Loucy (cell line): ENCODE measurements at regions not wholly inside any gene's neighbourhood (a gene's known extent, or its start where the extent isn't known, plus 50 kb on each side); places are given as distances from the start of the nearest gene placed in this dataset.

Experiments used
- H2AFZ ChIP-seq: fragments of 200-600 bp; sonication (generic); 2 replicates; pipeline ENCODE4 v1.6.0; 2016; ENCODE audit warnings: antibody characterized with exemption, mild to moderate bottlenecking, low read length, moderate library complexity
- H3F3A ChIP-seq: fragments of 200-600 bp; 2 replicates; pipeline ENCODE4 v1.6.0; 2016; ENCODE audit warnings: antibody characterized with exemption, low read depth, mild to moderate bottlenecking
- H3K27me3 ChIP-seq: fragments of 200-600 bp; sonication (generic); 2 replicates; pipeline ENCODE4 v1.6.1; 2014; ENCODE audit warnings: low read length, mild to moderate bottlenecking; ENCODE audit not compliant: insufficient read depth, poor library complexity, severe bottlenecking
- H3K36me3 ChIP-seq: fragments of 200-600 bp; sonication (generic); 2 replicates; pipeline ENCODE4 v1.6.1; 2016; ENCODE audit warnings: low read length; ENCODE audit not compliant: insufficient read depth
- H3K4me1 ChIP-seq: fragments of 200-600 bp; sonication (generic); 2 replicates; pipeline ENCODE4 v1.5.1; 2014; ENCODE audit warnings: low read length, mild to moderate bottlenecking; ENCODE audit not compliant: insufficient read depth, poor library complexity, severe bottlenecking
- H3K4me2 ChIP-seq: fragments of 200-600 bp; sonication (generic); 2 replicates; pipeline ENCODE4 v1.6.0; 2014; ENCODE audit warnings: antibody characterized with exemption, low read length, low read depth, mild to moderate bottlenecking; ENCODE audit not compliant: poor library complexity, severe bottlenecking
- H3K4me3 ChIP-seq: fragments of 200-600 bp; sonication (generic); 2 replicates; pipeline ENCODE4 v1.5.1; 2014; ENCODE audit warnings: low read length, mild to moderate bottlenecking, mixed read lengths; ENCODE audit not compliant: poor library complexity, severe bottlenecking
- H3K79me2 ChIP-seq: fragments of 200-600 bp; sonication (generic); 2 replicates; pipeline ENCODE4 v1.6.1; 2014; ENCODE audit warnings: low read length; ENCODE audit not compliant: insufficient read depth
- H3K9ac ChIP-seq: fragments of 200-600 bp; sonication (generic); 2 replicates; pipeline ENCODE4 v1.6.0; 2014; ENCODE audit warnings: mild to moderate bottlenecking, low read depth, low read length, moderate library complexity; ENCODE audit not compliant: poor library complexity, severe bottlenecking
- H3K9me2 ChIP-seq: fragments of 200-600 bp; sonication (generic); replicated peaks from 2 replicates; pipeline ENCODE4 v1.6.1; 2016; ENCODE audit warnings: low read depth, low read length, mixed read lengths
- H3K9me3 ChIP-seq: fragments of 200-600 bp; sonication (generic); 2 replicates; pipeline ENCODE4 v1.6.1; 2014; ENCODE audit warnings: mild to moderate bottlenecking, antibody characterized with exemption, low read length, low read depth; ENCODE audit not compliant: insufficient read depth
- H4K20me1 ChIP-seq: fragments of 200-600 bp; sonication (generic); 2 replicates; pipeline ENCODE4 v1.6.0; 2014; ENCODE audit warnings: antibody characterized with exemption, low read length, mild to moderate bottlenecking; ENCODE audit not compliant: insufficient read depth, poor library complexity, severe bottlenecking
- CTCF ChIP-seq: fragments of 200-600 bp; sonication (generic); conservative IDR thresholded peaks from 2 replicates; pipeline ENCODE4 v1.5.1; 2014; ENCODE audit warnings: mild to moderate bottlenecking, antibody characterized with exemption, low read length
- EZH2phosphoT487 ChIP-seq: fragments of 200-600 bp; IDR thresholded peaks from 2 replicates; pipeline ENCODE4 v1.6.1; 2018; ENCODE audit warnings: antibody characterized with exemption, mild to moderate bottlenecking, moderate library complexity, borderline replicate concordance

GRCh38 chr3:82384181-82384580, 622.7 kb upstream of the GBE1 start:
- no peak overlapping the region for H3K9ac ChIP-seq
- TF ChIP-seq CTCF (no peak), EZH2phosphoT487 (no peak)
- H3K4me2 ChIP-seq, result no peak overlapping the region
- H3K27me3 ChIP-seq, result no peaks in the 10 kb centered on the region
- no peaks in the 10 kb centered on the region for H3K36me3 ChIP-seq
- no peaks in the 10 kb centered on the region for H3K4me1 ChIP-seq
- H3K79me2 ChIP-seq, result no peaks in the 10 kb centered on the region
- no peaks in the 10 kb centered on the region for H3K9me3 ChIP-seq
- H2AFZ ChIP-seq, result no peak overlapping the region
- H3K9me2 ChIP-seq, result no peaks in the 10 kb centered on the region
- H3F3A ChIP-seq, result no peaks in the 10 kb centered on the region
- H4K20me1 ChIP-seq, result no peaks in the 10 kb centered on the region
- no peak overlapping the region for H3K4me3 ChIP-seq

GRCh38 chr3:82382831-82383230, 621.4 kb upstream of the GBE1 start:
- H4K20me1 ChIP-seq, result no peaks in the 10 kb centered on the region
- H3K4me3 ChIP-seq, result no peak overlapping the region
- H3K9me2 ChIP-seq, result no peaks in the 10 kb centered on the region
- TF ChIP-seq EZH2phosphoT487, result no peak
- no peak for TF ChIP-seq CTCF
- no peaks in the 10 kb centered on the region for H3K9me3 ChIP-seq
- no peaks in the 10 kb centered on the region for H3K27me3 ChIP-seq
- H3K4me2 ChIP-seq, result no peak overlapping the region
- no peaks in the 10 kb centered on the region for H3K79me2 ChIP-seq
- H3K9ac ChIP-seq, result no peak overlapping the region
- no peak overlapping the region for H2AFZ ChIP-seq
- H3K36me3 ChIP-seq, result no peaks in the 10 kb centered on the region
- no peaks in the 10 kb centered on the region for H3F3A ChIP-seq
- H3K4me1 ChIP-seq, result no peaks in the 10 kb centered on the region

- H3K79me2 ChIP-seq, result no peaks in the 10 kb centered on the region
- no peak overlapping the region for H3K4me2 ChIP-seq
- H3K9me3 ChIP-seq, result peaks cover 4% of the 10 kb centered on the region; the same call in 1 of the 2 replicates
- no peak overlapping the region for H3K4me3 ChIP-seq
- TF ChIP-seq CTCF (no peak), EZH2phosphoT487 (no peak)
- no peaks in the 10 kb centered on the region for H4K20me1 ChIP-seq
- H3K9me2 ChIP-seq, result no peaks in the 10 kb centered on the region
- H3K9ac ChIP-seq, result no peak overlapping the region
- no peaks in the 10 kb centered on the region for H3F3A ChIP-seq
- no peaks in the 10 kb centered on the region for H3K27me3 ChIP-seq
- no peaks in the 10 kb centered on the region for H3K4me1 ChIP-seq
- no peak overlapping the region for H2AFZ ChIP-seq
- no peaks in the 10 kb centered on the region for H3K36me3 ChIP-seq
Measured at GRCh38 chr3:82378392-82378791, 616.9 kb upstream of the GBE1 start.
